ENCODE measurements at regions not wholly inside any gene's neighbourhood (a gene's known extent, or its start where the extent isn't known, plus 50 kb on each side); places are given as distances from the start of the nearest gene placed in this dataset.

DNA sequence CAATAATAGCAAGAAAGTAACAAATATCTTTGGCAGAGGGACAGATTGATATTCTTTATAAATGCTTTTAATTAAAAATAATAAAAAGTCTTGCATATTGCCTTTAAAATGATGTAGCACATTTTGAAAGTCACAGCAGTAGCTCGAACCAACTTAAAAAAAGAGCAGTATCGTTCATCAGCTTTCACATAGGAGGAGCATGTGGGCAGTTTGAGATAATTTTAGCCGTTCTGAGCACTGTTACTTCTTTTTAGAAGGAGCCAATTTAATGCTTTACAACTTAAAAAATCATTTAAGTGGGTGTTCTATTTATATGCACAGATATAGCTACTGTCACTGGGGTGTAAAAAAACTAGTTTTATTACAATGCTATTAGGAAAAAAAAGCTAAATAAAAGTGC lies 622.7 kb upstream of the GBE1 start:
- TF ChIP-seq, protein P1, sequence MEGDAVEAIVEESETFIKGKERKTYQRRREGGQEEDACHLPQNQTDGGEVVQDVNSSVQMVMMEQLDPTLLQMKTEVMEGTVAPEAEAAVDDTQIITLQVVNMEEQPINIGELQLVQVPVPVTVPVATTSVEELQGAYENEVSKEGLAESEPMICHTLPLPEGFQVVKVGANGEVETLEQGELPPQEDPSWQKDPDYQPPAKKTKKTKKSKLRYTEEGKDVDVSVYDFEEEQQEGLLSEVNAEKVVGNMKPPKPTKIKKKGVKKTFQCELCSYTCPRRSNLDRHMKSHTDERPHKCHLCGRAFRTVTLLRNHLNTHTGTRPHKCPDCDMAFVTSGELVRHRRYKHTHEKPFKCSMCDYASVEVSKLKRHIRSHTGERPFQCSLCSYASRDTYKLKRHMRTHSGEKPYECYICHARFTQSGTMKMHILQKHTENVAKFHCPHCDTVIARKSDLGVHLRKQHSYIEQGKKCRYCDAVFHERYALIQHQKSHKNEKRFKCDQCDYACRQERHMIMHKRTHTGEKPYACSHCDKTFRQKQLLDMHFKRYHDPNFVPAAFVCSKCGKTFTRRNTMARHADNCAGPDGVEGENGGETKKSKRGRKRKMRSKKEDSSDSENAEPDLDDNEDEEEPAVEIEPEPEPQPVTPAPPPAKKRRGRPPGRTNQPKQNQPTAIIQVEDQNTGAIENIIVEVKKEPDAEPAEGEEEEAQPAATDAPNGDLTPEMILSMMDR (IDR thresholded peaks at IDR 0.05; ENCODE audit: low read length): no peak
- no peak for TF ChIP-seq EZH2phosphoT487 (IDR thresholded peaks at IDR 0.05; ENCODE audit: low read length)

Measured in MM.1S (cell line).